Stomach (tissue), 4 donors: ENCODE measurements at regions not wholly inside any gene's neighbourhood (a gene's known extent, or its start where the extent isn't known, plus 50 kb on each side); places are given as distances from the start of the nearest gene placed in this dataset.

Experiments used
- EP300 ChIP-seq: sonication (generic); formaldehyde crosslinking; IDR thresholded peaks from one replicate; pipeline ENCODE4 v1.6.1; 2017; ENCODE audit warnings: antibody characterized with exemption
- POLR2A ChIP-seq, 4 donors: fragments of 450-650 bp; IDR thresholded peaks; one replicate each; pipeline ENCODE4 v1.6.1; 2016; ENCODE audit warnings: antibody characterized with exemption in 4 of 4, control low read depth in 2 of 4, mild to moderate bottlenecking in 1 of 4, moderate library complexity in 1 of 4
- POLR2AphosphoS5 ChIP-seq, 3 donors: sonication (generic); formaldehyde crosslinking; IDR thresholded peaks; one replicate each; pipeline ENCODE4 v1.6.1; 2016; ENCODE audit warnings: antibody characterized with exemption in 3 of 3
- TF ChIP-seq, protein P1 (sequence below), 7 experiments: fragments of 450-650 bp in 4 of 7; fragments of 200-600 bp in 3 of 7; sonication (generic) in 3 of 7; IDR thresholded peaks; one replicate each; pipeline ENCODE4 v1.5.1; 2016 to 2019; ENCODE audit warnings: antibody characterized with exemption in 7 of 7, control low read depth in 2 of 7, mild to moderate bottlenecking in 1 of 7

- TF ChIP-seq, protein P1, sequence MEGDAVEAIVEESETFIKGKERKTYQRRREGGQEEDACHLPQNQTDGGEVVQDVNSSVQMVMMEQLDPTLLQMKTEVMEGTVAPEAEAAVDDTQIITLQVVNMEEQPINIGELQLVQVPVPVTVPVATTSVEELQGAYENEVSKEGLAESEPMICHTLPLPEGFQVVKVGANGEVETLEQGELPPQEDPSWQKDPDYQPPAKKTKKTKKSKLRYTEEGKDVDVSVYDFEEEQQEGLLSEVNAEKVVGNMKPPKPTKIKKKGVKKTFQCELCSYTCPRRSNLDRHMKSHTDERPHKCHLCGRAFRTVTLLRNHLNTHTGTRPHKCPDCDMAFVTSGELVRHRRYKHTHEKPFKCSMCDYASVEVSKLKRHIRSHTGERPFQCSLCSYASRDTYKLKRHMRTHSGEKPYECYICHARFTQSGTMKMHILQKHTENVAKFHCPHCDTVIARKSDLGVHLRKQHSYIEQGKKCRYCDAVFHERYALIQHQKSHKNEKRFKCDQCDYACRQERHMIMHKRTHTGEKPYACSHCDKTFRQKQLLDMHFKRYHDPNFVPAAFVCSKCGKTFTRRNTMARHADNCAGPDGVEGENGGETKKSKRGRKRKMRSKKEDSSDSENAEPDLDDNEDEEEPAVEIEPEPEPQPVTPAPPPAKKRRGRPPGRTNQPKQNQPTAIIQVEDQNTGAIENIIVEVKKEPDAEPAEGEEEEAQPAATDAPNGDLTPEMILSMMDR (IDR thresholded peaks at IDR 0.05): no peak
- TF ChIP-seq POLR2A (IDR thresholded peaks at IDR 0.05): no peak
- no peak for TF ChIP-seq EP300
- TF ChIP-seq POLR2AphosphoS5 (IDR thresholded peaks at IDR 0.05): no peak
Measured at GRCh38 chr5:31000287-31000686, 193.2 kb upstream of the CDH6 start.
